Body of pancreas (tissue), 4 donors: ENCODE measurements at regions not wholly inside any gene's neighbourhood (a gene's known extent, or its start where the extent isn't known, plus 50 kb on each side); places are given as distances from the start of the nearest gene placed in this dataset.

Experiments
- ATAC-seq: fragments of 150-250 bp; one replicate; pipeline ENCODE4 v1.9.1; 2016
- DNase-seq, 4 donors: peaks; one replicate each; pipeline ENCODE4 v3.0.0-alpha.2; 2019
- H3K27ac ChIP-seq, 4 donors: fragments of 200-600 bp; sonication (generic); 1 replicate in 3 of 4; 2 replicates in 1 of 4; pipeline versions ENCODE4 v1.5.1 to v1.6.1; 2016 to 2019; ENCODE audit warnings: mild to moderate bottlenecking in 1 of 4, mixed read lengths in 1 of 4, moderate library complexity in 1 of 4
- H3K27me3 ChIP-seq, 2 donors: fragments of 200-600 bp; sonication (generic); one replicate each; pipeline ENCODE4 v1.6.0; 2016; ENCODE audit warnings: mild to moderate bottlenecking in 1 of 2
- H3K36me3 ChIP-seq, 2 donors: fragments of 200-600 bp; sonication (generic); replicated peaks in 1 of 2; 2 replicates each; pipeline ENCODE4 v1.5.1; 2016; ENCODE audit warnings: low read depth in 2 of 2; ENCODE audit not compliant: insufficient read depth in 1 of 2
- H3K4me1 ChIP-seq: fragments of 200-600 bp; sonication (generic); one replicate; pipeline ENCODE4 v1.6.0; 2016
- H3K4me3 ChIP-seq, 2 donors: fragments of 200-600 bp; sonication (generic); 1 replicate in 1 of 2; 2 replicates in 1 of 2; pipeline ENCODE4 v1.5.1; 2016 to 2019
- H3K9me3 ChIP-seq, 3 donors: fragments of 200-600 bp; sonication (generic); 1 replicate in 2 of 3; 2 replicates in 1 of 3; pipeline ENCODE4 v1.5.1; 2016
- POLR2A ChIP-seq, 3 donors: fragments of 450-650 bp; IDR thresholded peaks; one replicate each; pipeline ENCODE4 v1.6.1; 2016; ENCODE audit warnings: antibody characterized with exemption in 3 of 3, mild to moderate bottlenecking in 2 of 3
- WGBS, 2 donors: methylation state at CpG; one replicate each; pipeline ENCODE4 v1.1.5; 2017; 5-methylcytosine and 5-hydroxymethylcytosine counted together
- intact Hi-C: fragments of 100-400 bp; cut with DNase I; formaldehyde crosslinking; loops from one replicate; pipeline ENCODE4 v1.15.1; 2023
- TF ChIP-seq, protein P1 (sequence below), 7 experiments: fragments of 450-650 bp in 4 of 7; fragments of 200-600 bp in 3 of 7; sonication (generic) in 3 of 7; IDR thresholded peaks; one replicate each; pipeline ENCODE4 v1.5.1; 2016 to 2019; ENCODE audit warnings: antibody characterized with exemption in 7 of 7

DNA sequence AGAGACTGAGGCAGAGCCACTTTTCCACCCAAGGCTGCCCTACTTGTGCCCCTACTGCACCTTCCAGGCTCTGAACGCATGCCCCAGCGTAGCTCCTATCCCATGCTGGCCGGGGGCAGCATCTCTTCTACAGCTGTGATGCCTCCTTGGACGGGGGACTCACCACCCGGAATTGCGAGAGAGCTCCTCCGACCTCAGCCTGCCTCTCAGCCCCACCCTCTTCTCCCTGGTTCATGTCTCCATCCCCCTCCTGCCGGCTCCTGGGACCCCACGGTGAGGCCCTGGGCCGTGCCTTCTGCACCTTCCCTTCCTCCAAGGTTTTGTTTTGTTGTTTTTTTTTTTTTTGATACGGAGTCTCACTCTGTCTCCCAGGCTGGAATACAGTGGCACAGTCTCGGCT is 112.4 kb downstream of the MICALL2 start:
- no peak for DNase-seq

GRCh38 chr7:1348096-1348822 is 111.0 kb downstream of the MICALL2 start:
- no peaks in the 10 kb centered on the region for H3K4me1 ChIP-seq
- no peaks in the 10 kb centered on the region for H3K27me3 ChIP-seq
- H3K9me3 ChIP-seq: no peaks in the 10 kb centered on the region
- H3K27ac ChIP-seq: no peak overlapping the region
- DNase-seq: no peak
- H3K36me3 ChIP-seq: no peaks in the 10 kb centered on the region
- TF ChIP-seq POLR2A (IDR thresholded peaks at IDR 0.05): no peak
- TF ChIP-seq, protein P1, sequence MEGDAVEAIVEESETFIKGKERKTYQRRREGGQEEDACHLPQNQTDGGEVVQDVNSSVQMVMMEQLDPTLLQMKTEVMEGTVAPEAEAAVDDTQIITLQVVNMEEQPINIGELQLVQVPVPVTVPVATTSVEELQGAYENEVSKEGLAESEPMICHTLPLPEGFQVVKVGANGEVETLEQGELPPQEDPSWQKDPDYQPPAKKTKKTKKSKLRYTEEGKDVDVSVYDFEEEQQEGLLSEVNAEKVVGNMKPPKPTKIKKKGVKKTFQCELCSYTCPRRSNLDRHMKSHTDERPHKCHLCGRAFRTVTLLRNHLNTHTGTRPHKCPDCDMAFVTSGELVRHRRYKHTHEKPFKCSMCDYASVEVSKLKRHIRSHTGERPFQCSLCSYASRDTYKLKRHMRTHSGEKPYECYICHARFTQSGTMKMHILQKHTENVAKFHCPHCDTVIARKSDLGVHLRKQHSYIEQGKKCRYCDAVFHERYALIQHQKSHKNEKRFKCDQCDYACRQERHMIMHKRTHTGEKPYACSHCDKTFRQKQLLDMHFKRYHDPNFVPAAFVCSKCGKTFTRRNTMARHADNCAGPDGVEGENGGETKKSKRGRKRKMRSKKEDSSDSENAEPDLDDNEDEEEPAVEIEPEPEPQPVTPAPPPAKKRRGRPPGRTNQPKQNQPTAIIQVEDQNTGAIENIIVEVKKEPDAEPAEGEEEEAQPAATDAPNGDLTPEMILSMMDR (IDR thresholded peaks at IDR 0.05): no peak
- H3K4me3 ChIP-seq: no peak overlapping the region
- no peak for ATAC-seq
- intact Hi-C loops: no loop called here
- 48 to 52% methylated on average over 19 to 28 of the region's 28 CpGs for WGBS, 2 donors

More for the DNA sequence above, 112.4 kb downstream of the MICALL2 start:
- Histone ChIP-seq H3K27ac (no peak overlapping the region), H3K4me1 (no peaks in the 10 kb centered on the region), H3K4me3 (no peak overlapping the region), H3K27me3 (no peaks in the 10 kb centered on the region), H3K36me3 (no peaks in the 10 kb centered on the region), H3K9me3 (no peaks in the 10 kb centered on the region)
- intact Hi-C loops: no loop called here
- no peak for ATAC-seq
- TF ChIP-seq, protein P1 (IDR thresholded peaks at IDR 0.05): no peak
- WGBS, 2 donors: 69 to 76% methylated on average over 12 of the region's 12 CpGs

DNA sequence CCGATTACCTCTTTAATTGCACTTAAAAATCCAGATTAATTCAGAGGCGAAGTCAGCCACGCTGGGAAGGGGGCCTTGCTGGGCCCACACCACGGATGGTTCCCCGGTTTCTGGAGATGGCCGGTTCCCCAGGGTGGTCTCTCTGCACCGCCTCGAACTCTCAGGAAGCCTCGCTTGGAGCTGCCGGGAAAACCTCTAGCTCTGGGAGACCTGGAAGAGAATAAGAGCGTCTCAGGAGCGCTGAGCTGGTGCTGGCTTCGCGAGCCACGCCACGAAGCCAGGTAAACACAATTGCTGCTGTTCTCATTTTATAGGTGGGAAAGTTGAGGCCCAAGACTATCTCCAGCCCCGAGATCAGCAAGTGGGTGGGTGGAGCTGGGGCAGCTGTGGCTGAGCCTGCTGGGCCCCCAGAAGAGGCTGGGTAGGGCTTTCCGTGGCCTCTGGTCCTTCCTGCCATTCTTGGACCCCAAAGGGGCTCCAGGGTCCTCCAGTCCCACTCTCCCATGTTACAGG is 110.4 kb downstream of the MICALL2 start:
- H3K36me3 ChIP-seq: no peaks in the 10 kb centered on the region
- ATAC-seq (no peak), DNase-seq (no peak)
- no peak overlapping the region for H3K4me3 ChIP-seq
- WGBS, 2 donors: 62 to 73% methylated on average over 10 to 18 of the region's 18 CpGs
- H3K9me3 ChIP-seq: no peaks in the 10 kb centered on the region
- H3K27ac ChIP-seq: no peak overlapping the region
- no peak for TF ChIP-seq POLR2A (IDR thresholded peaks at IDR 0.05)
- TF ChIP-seq, protein P1 (IDR thresholded peaks at IDR 0.05): no peak
- intact Hi-C loops: no loop called here
- H3K27me3 ChIP-seq: no peaks in the 10 kb centered on the region
- no peaks in the 10 kb centered on the region for H3K4me1 ChIP-seq

DNA sequence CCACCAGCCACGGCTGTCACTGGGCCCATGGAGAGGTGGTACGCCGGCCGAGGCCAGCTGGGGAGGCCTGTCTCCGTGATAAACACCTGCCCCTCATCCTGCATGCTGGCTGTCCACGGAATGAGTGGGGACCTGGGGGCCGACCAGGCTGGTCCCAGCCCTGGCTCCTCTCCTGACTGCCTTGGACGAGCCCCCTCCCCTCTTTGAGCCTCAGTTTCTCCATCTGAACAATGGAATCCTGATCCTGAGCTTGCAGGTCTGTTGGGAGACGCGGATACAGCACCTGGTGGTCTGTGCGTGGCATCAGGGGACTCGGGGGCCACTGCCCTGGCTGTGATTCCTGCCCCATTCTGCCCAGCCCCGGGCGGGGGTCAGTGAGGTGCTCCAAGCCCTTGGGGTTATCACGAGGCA is 109.9 kb downstream of the MICALL2 start:
- WGBS, 2 donors: 53 to 61% methylated on average over 8 to 15 of the region's 15 CpGs
- Histone ChIP-seq H3K9me3 (no peaks in the 10 kb centered on the region), H3K4me3 (no peak overlapping the region), H3K27me3 (no peaks in the 10 kb centered on the region), H3K27ac (no peak overlapping the region), H3K36me3 (no peaks in the 10 kb centered on the region), H3K4me1 (no peaks in the 10 kb centered on the region)
- TF ChIP-seq, protein P1 (IDR thresholded peaks at IDR 0.05): no peak
- ATAC-seq (no peak), DNase-seq (no peak)
- intact Hi-C loops: no loop called here
